HG03575 (cell line): ENCODE measurements at regions not wholly inside any gene's neighbourhood (a gene's known extent, or its start where the extent isn't known, plus 50 kb on each side); places are given as distances from the start of the nearest gene placed in this dataset.

Experiments
- ATAC-seq: cut with Tn5 transposase; IDR thresholded peaks from one replicate; pipeline ENCODE4 v1.9.1; 2021; ENCODE audit not compliant: unreplicated experiment, insufficient number of reproducible peaks, low FRiP score; ENCODE audit errors: extremely low read depth

DNA sequence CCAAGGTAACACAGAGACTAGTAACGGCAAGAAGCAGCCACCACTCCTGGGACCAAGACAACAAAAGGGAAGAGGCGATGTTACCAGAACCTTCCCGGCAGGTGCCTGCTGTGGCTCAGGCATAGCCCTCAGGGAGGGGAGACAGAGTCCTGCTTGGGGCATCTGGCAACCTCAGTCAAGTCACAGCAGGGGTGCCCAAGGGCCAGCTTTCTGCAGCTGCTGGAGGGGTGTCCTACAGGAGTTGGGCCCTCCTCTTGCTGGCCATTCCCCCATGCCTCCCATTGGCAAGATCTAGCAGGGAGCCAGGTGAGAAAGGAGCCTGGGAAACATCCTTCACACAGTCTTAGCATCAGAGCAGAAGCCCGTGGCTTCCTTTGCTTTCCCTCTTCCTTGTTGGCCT lies 197.3 kb upstream of the IL12A start:
- no peak for ATAC-seq

DNA sequence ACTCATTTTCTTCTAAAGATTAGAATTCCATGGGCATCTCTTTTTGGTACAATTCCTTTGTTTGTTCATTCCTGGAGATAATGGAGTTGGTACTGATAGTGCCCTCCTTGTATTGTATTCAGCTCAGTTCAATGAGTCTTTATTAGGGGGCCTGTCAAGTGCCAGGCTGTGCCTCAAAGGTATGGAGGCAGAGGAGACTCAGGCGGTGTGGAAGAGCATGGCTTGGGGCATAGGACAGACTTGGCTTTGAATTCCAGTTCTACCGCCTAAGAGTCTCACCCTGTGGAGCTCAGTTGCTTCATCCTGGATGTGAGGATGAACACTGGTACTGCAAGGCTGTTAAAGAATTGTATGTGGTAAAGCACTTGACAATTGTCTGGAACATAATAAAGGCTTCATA lies 196.6 kb upstream of the IL12A start:
- ATAC-seq = no peak

DNA sequence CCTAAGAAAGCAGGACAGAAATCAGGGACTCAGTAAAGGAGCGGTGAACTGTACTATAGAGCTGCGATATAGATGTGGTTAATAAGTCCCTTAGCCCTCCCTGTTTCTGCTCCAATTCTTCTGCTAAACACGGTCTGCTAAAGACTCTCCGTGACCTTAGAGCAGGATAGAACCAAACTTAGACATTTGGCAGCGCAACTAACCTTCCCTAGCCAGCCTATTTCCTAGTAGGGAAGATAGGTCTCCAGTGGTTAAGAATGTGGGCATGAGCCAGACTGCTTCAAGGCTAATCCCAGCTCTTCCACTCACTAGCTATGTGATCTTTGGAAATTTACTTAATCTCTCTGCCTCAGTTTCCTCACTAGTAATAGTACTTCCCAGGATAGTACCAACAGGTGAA lies 193.6 kb upstream of the IL12A start:
- ATAC-seq = no peak

DNA sequence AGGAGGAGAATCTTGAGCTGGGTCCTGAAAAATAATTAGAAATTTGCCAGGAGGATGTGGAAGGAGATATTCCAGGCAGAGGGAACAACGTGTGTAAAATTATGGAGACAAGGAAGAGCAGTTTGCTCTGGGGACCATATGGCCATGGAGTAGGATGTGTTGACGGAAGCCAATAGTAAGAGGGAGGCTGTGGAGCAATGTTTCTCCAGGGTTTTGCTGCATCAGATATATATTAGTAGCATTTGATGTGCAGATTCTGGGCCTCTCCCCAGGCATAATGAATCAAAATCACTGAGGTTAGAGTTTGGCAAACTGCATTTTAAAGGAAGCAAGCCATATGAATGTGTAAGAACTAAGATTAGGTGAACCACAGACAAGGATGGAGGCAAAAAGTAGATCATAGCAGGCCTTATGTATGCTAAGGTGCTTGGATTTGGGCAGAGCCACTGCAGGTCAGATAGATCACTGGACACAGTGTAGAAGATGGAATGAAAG lies 192.9 kb upstream of the IL12A start:
- no peak for ATAC-seq

DNA sequence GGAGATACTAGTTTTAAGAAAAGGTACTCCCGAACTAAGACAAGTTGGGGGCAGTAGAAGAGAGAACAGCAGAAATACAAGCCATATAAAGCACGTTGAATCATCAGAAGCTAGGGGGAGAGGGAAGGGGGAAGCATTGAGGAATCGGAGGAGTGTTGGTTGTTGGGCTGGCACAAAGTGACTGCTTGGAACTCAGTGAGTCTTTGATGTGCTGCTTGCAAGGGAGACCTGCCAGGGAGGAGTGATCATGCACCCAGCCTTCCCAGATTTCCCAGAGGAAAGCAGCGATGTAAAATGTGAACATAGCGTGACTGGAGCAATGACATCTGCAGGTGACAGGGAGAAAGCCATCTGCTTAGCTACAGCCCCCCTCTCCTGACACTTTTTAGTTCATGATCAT lies 192.4 kb upstream of the IL12A start:
- no peak for ATAC-seq

DNA sequence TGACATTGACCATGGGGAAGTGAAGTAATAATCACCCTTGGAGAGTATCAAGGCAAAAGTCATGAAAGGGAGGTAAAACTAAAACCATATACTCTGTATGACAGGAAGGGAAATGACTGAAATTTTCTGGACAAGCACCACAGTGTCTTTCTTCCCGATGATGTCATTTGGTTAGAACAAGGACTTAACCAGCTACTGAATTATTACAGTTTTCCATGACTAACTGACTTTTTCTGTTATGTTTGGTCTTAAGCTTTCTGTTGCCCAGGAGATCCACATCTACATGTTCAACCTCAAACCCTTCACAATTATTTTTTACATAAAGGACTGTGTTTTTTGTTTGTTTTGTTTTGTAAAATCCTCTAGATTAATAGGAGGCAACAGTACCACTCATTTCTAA lies 191.9 kb upstream of the IL12A start:
- no peak for ATAC-seq

DNA sequence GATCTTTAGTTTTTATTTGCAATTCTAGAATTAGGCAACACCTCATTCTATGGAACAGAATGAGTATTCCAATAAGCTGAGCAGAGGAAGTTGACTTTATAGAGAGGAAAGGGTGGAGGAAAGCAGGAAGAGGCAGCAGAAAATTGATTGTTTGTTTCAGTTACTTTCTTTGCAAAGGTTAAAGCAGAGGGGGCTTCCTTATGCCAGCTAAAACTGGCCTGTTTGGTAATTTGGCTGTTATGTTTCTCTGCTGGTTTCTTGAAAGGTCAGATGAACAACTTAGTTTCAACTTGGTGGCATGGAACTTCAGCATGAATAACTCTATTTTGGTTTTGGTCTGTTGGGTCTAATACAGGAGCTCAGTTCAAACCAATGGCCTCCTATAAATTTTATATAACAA lies 190.9 kb upstream of the IL12A start:
- ATAC-seq = no peak

DNA sequence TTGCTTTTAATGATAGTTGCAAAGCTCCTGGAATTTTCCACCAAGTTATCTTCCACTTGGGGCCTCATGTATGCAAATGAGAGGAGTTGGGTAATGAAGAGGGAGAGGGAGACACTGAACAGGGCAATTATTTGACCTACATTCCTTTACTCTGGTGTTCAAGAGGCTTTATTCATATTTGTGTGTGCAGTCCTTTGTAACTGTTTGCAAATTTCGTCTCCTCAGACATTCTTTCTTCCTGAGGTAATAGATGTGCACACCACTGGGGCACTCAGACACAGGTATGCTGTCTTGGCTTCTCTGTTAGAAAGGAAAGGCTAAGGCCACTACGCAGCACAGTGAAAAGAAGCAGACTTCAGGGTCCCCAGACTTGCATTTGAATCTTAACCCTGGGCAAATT lies 189.7 kb upstream of the IL12A start:
- ATAC-seq = no peak

DNA sequence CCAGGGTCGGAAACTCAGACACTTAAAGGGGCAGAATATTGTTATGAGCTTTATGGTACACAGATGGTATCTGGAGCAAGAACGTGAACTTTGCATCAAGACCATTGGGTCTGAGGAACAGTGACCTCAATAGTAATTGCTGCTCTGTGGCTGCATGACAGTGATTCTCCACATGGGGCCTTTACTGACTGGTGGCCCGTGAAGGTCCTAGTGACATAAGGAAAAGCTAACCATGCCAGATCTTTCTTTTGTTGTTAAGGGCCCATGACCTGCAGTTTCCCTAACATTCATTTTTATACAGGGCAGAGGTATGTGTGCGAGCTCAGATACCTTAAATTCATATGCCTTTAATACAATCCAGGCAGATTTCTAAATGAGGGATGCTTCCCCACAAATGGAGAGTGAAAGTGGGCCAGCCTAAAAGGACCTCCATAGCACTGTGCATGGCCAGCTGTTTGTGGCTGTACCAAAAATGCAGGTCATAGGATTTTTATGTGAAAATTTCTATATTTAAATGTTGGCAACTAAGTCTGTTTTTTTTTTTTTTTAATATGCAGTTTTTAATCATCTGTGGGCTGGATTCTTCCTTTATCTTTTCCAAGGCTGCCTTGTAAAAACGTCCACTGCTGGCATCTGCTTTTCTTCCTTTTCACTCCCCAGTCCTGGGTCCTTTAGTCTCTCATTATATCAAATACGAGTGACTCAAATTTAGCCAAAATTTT lies 188.0 kb upstream of the IL12A start:
- ATAC-seq = no peak

DNA sequence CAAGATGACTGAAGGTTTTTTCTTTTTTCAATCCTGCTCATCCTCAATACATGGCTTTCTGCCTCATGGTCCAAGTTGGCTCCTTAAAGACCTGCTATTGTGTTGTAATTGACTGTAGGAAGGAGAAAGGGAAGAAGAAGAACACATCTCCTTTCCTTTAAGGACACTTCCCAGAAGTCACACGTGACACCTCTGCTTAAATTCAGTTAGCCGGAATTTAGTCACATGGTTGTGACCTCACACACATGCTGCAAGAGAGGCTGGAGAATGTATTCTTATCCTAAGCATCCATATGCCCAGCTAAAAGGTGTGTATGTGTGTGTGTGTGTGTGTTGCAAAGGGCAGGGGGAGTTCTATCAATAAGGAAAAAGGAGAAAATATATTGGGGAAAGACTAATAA lies 185.8 kb upstream of the IL12A start:
- ATAC-seq = no peak

DNA sequence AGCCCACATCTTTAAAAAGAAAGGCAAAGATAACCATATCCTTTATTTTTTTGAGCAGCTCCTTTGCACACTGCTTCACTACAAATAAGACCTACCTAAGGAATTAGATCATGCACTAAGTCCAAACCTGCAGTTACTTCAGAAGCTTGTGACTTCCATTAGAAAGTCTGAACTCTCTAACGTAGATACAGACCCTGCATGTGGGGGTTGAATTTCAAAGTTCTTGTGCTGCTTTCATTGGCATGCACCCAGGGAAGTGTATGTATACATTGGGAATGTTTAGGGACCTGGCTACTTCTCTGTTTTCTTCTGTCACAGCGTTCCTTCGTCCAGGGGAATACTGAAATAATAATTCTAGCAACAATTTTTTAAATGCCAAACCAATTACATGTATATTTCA lies 185.2 kb upstream of the IL12A start:
- no peak for ATAC-seq

DNA sequence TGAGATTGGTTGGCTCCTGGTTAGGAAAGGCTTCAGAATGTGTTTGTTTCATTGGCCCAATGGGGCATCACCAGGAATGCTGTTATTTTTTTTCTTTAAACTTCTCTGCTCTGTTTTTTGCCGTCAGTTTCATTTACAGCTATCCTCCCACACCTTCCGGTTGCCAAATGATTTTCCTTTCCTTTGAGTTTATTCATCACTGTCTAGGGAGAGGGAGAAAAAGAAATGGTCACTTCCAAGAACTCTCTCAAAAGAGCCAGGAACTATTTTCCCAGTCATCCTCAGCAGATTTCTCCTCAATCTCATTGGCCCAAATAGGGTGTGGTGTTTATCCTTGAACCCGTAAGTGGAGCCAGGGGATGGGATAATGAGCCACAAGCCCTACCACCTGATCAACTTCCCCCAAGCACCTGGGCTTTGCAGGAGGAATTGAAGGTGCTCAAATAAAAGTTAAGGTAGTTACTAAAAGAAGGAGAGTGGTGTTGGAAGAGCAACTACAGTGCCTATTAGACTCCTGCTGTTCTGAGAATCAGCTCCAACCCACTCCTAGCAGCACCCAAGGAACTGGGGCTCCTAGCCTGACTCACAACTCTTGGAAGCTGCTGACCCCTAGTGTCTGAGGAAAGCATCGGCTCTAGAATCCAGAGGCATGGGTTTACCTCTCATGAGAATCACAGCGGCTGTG lies 183.8 kb upstream of the IL12A start:
- no peak for ATAC-seq

DNA sequence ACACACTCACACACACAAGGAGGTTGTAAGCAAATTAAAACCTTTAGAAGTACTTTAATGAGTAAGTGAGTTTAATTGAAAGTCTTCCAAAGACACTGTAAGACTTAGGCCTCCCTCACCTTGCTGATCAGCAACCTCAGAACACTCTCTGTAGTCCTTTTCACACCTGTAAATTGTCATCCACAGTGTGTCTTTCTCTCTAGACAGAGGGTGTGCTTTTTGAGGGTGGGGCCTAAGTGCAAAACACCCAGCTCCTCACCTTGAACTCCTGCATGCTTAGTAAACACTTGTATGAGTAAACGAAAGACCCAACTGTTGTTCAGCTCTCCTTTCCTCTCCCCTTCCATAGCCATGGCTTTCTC lies 183.2 kb upstream of the IL12A start:
- no peak for ATAC-seq

DNA sequence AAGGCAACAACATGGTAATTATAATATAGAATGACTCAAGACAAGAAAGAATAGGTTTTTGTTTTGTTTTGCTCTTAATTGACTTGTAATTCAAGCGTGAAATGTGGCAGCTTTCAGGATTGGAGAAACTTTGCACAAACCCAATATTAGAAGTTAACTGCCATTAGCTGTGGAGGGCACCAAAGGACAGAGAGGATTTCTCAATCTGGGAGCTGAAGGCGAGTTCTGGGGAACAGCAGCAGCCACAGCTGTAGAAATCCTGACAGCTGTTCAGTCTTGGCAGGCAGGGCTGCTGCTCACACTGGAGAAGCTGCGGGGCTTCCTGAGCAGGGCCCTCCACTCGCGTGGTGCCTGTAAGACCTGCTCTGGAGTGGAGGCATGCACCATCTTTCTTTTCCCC lies 182.2 kb upstream of the IL12A start:
- ATAC-seq = no peak

DNA sequence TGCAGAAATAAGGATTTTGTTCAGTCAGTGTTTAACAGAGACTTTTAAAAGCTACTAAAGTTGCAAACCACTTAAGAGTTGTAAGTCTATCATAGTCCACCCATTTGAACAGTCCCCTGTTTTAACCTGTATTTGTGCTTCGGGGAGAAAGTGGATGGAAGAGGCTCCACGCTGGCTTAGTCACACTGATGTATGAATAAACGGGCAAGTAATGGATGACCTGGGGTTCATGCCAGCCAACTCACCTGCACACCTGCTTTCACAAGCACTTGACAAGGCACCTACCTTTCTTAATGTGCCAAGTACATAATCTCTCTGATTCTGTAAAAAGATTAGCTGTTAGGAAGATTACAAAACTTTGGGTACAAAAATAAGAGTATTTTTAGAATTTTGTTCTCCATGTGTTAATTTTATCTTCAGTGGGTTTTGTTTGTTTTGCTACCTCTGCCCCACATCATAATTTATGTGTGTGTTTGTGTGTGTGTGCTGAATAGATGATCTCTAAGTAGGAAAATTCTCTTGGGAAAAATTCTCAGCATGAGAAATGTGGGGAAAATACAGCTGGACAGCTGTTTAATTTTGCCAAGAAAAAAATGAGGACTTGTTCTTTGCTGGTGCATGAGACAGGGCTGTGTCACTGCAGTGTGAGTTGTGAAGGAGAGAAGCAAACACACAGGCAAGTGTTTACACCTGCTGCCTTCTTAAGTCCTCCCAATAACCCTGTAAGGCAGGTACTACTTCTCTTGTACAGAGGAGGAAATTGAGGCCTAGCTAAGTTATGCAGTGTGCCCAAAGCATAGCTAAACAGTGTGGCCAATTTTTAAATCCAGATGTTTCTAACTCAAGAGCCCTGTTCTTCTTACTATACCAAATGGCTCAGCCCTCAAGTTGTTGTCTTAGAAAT lies 181.2 kb upstream of the IL12A start:
- ATAC-seq = no peak

DNA sequence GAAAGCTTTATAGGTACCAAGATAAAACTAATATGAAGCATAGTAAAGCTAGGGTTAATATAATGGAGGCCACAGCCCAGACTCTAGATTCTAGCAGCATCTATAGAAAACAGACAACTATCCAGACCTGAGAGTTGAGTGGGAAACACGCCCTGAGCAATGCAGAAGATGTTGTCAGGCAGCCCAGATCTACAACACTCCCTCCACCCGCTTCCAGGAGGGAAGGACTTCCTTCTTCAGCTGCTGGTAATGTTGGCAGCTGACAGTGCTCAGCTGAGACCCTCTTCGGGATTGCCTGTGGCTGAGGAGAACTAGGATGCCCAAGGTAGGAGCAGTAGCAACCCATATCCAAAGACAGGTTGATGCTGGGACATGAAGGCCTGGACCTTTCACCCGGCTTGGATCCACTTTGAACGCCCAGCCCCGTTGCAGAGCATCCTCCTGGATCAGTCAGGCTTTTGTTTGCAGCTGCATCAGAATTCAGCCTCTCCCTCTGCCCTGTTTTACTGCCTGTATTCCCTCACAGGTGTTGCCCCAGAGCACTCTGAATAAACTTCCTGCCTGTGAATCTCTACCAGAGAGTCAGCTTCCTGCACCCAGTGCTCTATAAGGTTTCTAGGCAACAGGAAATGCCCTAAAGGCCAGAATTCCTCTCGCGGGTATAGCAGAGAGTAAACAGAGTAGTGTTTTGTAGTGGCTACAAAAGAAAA lies 174.7 kb upstream of the IL12A start:
- ATAC-seq = no peak

DNA sequence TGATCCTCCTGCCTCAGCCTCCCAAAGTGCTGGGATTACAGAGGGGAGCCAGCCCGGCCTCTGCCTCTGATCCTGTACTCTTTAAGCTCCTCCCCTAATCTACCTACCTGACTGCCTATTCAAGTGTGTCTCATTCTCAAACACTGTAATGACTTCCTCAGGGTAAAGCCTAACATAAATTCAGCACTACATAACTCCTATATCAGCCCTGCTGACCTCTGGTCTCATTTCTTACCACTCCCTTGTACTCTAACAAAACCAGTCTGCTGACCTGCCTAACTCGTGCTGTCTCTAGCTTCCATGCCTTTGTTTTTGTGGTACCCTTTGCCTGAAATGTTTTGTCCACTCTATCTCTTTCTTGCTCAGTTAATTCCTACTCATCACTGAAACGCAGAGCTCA lies 172.1 kb upstream of the IL12A start:
- ATAC-seq = no peak

DNA sequence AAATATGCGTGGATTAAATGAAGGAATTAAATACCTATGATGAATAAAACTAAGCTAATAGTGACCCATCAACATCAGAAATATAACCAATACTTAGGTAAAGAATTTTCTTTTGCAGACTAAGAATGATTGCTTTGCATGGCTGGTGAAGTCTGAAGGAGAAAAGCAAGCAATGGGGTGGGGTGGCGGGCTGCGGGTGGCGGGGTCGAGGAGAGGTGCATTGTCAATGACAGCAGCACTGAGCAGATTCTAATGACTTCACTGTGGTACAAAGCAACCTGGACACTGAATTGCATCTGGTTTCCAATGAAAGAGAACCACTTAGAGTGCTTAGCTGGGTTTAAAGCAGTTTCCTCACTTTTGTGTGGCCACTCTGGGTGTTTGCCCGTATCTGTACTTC lies 171.5 kb upstream of the IL12A start:
- no peak for ATAC-seq

DNA sequence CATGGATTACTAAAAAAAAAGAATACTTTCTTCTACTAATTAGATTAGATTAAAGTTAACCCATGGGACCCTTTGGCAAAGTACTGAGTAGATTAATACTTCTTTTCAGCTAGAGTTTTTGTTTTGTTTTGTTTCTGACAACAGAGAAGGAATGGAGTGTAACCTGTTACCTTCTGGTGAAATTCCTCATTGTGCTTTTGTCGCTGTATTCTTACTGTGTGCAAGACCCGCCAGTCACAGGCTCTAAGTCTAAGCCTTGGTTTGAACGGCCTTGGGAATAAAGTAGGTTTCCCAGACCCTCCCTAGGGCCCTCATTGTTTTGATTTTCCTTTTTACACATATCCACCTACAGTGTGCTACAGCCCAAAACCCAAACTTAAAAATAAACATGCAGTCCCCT lies 171.1 kb upstream of the IL12A start:
- ATAC-seq = no peak
